Tibial nerve (tissue), 4 donors: ENCODE measurements at regions not wholly inside any gene's neighbourhood (a gene's known extent, or its start where the extent isn't known, plus 50 kb on each side); places are given as distances from the start of the nearest gene placed in this dataset.

Source experiments
- DNase-seq, 2 donors: peaks; one replicate each; pipeline ENCODE4 v3.0.0-alpha.2; 2019; ENCODE audit warnings: low spot score in 2 of 2
- H3K27ac ChIP-seq, 4 donors: fragments of 200-600 bp; sonication (generic) in 3 of 4; one replicate each; pipeline ENCODE4 v1.5.1; 2017 to 2019; ENCODE audit warnings: mild to moderate bottlenecking in 1 of 4
- H3K27me3 ChIP-seq, 2 donors: fragments of 200-600 bp; sonication (generic) in 1 of 2; one replicate each; pipeline versions ENCODE4 v1.5.1 to v1.6.0; 2017 to 2019
- H3K36me3 ChIP-seq, 3 donors: fragments of 200-600 bp; sonication (generic); one replicate each; pipeline ENCODE4 v1.5.1; 2018 to 2019
- H3K4me1 ChIP-seq, 4 donors: fragments of 200-600 bp; sonication (generic) in 3 of 4; one replicate each; pipeline ENCODE4 v1.5.1; 2017 to 2019
- H3K4me3 ChIP-seq, 4 donors: fragments of 200-600 bp; sonication (generic) in 3 of 4; one replicate each; pipeline ENCODE4 v1.5.1; 2017 to 2019; ENCODE audit warnings: mild to moderate bottlenecking in 1 of 4, moderate library complexity in 1 of 4
- H3K9me3 ChIP-seq, 4 donors: fragments of 200-600 bp; sonication (generic) in 3 of 4; one replicate each; pipeline ENCODE4 v1.5.1; 2017 to 2019
- EP300 ChIP-seq, 2 donors: sonication (generic); formaldehyde crosslinking; IDR thresholded peaks; one replicate each; pipeline ENCODE4 v1.6.1; 2017; ENCODE audit warnings: antibody characterized with exemption in 2 of 2, mild to moderate bottlenecking in 1 of 2
- POLR2A ChIP-seq, 2 donors: fragments of 450-650 bp; IDR thresholded peaks; one replicate each; pipeline ENCODE4 v1.6.1; 2017; ENCODE audit warnings: antibody characterized with exemption in 2 of 2, mild to moderate bottlenecking in 2 of 2, moderate library complexity in 2 of 2
- WGBS, 2 donors: methylation state at CpG; one replicate each; pipeline ENCODE4 v1.1.5; 2018; 5-methylcytosine and 5-hydroxymethylcytosine counted together
- TF ChIP-seq, protein P1 (sequence below), 5 experiments: fragments of 200-600 bp in 3 of 5; fragments of 450-650 bp in 2 of 5; sonication (generic) in 3 of 5; IDR thresholded peaks; one replicate each; pipeline ENCODE4 v1.5.1; 2016 to 2019; ENCODE audit warnings: antibody characterized with exemption in 5 of 5, mild to moderate bottlenecking in 3 of 5, moderate library complexity in 2 of 5

- Histone ChIP-seq H3K4me1 (peaks cover 0 to 5% (median 0%) of the 10 kb centered on the region in 4 donors), H3K27ac (peak overlapping the region in 1 of 4 donors; percentile 48), H3K9me3 (peaks cover 0 to 20% (median 2%) of the 10 kb centered on the region in 4 donors), H3K27me3 (no peaks in the 10 kb centered on the region), H3K36me3 (no peaks in the 10 kb centered on the region), H3K4me3 (no peak overlapping the region)
- TF ChIP-seq, protein P1, sequence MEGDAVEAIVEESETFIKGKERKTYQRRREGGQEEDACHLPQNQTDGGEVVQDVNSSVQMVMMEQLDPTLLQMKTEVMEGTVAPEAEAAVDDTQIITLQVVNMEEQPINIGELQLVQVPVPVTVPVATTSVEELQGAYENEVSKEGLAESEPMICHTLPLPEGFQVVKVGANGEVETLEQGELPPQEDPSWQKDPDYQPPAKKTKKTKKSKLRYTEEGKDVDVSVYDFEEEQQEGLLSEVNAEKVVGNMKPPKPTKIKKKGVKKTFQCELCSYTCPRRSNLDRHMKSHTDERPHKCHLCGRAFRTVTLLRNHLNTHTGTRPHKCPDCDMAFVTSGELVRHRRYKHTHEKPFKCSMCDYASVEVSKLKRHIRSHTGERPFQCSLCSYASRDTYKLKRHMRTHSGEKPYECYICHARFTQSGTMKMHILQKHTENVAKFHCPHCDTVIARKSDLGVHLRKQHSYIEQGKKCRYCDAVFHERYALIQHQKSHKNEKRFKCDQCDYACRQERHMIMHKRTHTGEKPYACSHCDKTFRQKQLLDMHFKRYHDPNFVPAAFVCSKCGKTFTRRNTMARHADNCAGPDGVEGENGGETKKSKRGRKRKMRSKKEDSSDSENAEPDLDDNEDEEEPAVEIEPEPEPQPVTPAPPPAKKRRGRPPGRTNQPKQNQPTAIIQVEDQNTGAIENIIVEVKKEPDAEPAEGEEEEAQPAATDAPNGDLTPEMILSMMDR (IDR thresholded peaks at IDR 0.05), result no peak
- 44 to 71% methylated on average over 3 of the region's 3 CpGs for WGBS, 2 donors
- no peak for DNase-seq
These were observed 85.4 kb upstream of the CD53 start for GRCh38 chr1:110787328-110788071.

DNA sequence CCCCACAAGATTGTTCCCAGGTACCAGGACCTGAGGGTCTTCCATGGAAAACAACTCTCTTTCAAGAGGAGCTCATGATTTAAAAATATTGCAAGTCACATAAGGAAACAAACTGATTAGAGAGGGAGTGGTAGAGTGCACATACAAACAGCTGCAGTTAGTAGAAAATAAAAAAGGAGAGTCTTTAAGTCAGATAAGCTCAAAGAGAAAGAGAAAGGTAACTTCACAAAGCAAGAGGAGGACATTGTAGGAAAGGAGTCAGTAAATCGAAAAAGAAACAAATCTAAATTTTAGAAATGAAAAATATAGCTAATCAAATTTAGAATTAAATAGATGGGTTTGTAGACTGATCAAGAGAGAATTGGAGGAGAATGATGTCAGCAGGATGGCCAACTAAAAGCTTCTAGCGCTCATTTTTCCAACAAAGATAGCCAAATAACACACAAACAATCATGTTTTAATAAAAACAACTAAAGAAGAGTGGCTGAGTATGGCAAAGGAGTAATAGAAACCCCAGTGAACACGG is 86.1 kb upstream of the CD53 start:
- Histone ChIP-seq H3K27ac (peak overlapping the region in 1 of 4 donors; percentile 37), H3K4me3 (no peak overlapping the region), H3K36me3 (no peaks in the 10 kb centered on the region), H3K4me1 (peaks cover 0 to 5% (median 0%) of the 10 kb centered on the region in 4 donors), H3K9me3 (peaks cover 0 to 20% (median 2%) of the 10 kb centered on the region in 4 donors), H3K27me3 (no peaks in the 10 kb centered on the region)
- DNase-seq, result no peak
- WGBS, 2 donors, result 60 to 63% methylated on average over 3 of the region's 3 CpGs
- TF ChIP-seq, protein P1 (IDR thresholded peaks at IDR 0.05), result no peak

- DNase-seq, result no peak
- 62 to 63% methylated on average over 2 of the region's 2 CpGs for WGBS, 2 donors
These were observed 87.3 kb upstream of the CD53 start for GRCh38 chr1:110785612-110786011.

GRCh38 chr1:110785055-110785454 is 87.9 kb upstream of the CD53 start:
- Histone ChIP-seq H3K4me3 (no peak overlapping the region), H3K9me3 (peaks cover 0 to 20% (median 2%) of the 10 kb centered on the region in 4 donors), H3K27me3 (peaks cover 0 to 1% of the 10 kb centered on the region in 2 donors), H3K4me1 (peaks cover 0 to 6% (median 3%) of the 10 kb centered on the region in 4 donors), H3K27ac (no peak overlapping the region), H3K36me3 (no peaks in the 10 kb centered on the region)
- WGBS, 2 donors, result 59 to 67% methylated on average over 3 of the region's 3 CpGs
- TF ChIP-seq EP300 (IDR thresholded peaks at IDR 0.05) (no peak), POLR2A (IDR thresholded peaks at IDR 0.05) (no peak)
- TF ChIP-seq, protein P1 (IDR thresholded peaks at IDR 0.05), result no peak
- DNase-seq, result no peak

More at GRCh38 chr1:110785612-110786011, 87.3 kb upstream of the CD53 start:
- peaks cover 0 to 20% (median 2%) of the 10 kb centered on the region in 4 donors for H3K9me3 ChIP-seq
- H3K4me1 ChIP-seq, result peaks cover 0 to 5% (median 2%) of the 10 kb centered on the region in 4 donors
- H3K36me3 ChIP-seq, result no peaks in the 10 kb centered on the region
- TF ChIP-seq EP300 (IDR thresholded peaks at IDR 0.05) (no peak), POLR2A (IDR thresholded peaks at IDR 0.05) (no peak)
- TF ChIP-seq, protein P1 (IDR thresholded peaks at IDR 0.05), result no peak
- no peak overlapping the region for H3K27ac ChIP-seq
- no peak overlapping the region for H3K4me3 ChIP-seq
- H3K27me3 ChIP-seq, result no peaks in the 10 kb centered on the region

- Histone ChIP-seq H3K27ac (no peak overlapping the region), H3K4me3 (no peak overlapping the region), H3K4me1 (peaks cover 0 to 6% (median 3%) of the 10 kb centered on the region in 4 donors), H3K27me3 (peaks cover 0 to 8% of the 10 kb centered on the region in 2 donors), H3K36me3 (no peaks in the 10 kb centered on the region), H3K9me3 (peaks cover 0 to 9% (median under 1%) of the 10 kb centered on the region in 4 donors)
- WGBS, 2 donors, result 5 to 18% methylated on average over 5 of the region's 5 CpGs
- DNase-seq, result peak in 1 of 2 donors; percentile 26
- TF ChIP-seq EP300 (IDR thresholded peaks at IDR 0.05) (no peak), POLR2A (IDR thresholded peaks at IDR 0.05) (no peak)
- TF ChIP-seq, protein P1 (IDR thresholded peaks at IDR 0.05), result peak; percentile 68 to 91 (median 78)
These were observed 89.5 kb upstream of the CD53 start for GRCh38 chr1:110783292-110783918.
